ENCODE measurements at regions not wholly inside any gene's neighbourhood (a gene's known extent, or its start where the extent isn't known, plus 50 kb on each side); places are given as distances from the start of the nearest gene placed in this dataset.

GRCh38 chr15:36414670-36415069 is 164.8 kb upstream of the CDIN1 start:
- TF ChIP-seq CTCF (IDR thresholded peaks at IDR 0.05 in 4 of 5, conservative IDR thresholded peaks at IDR 0.05 in 1 of 5) (no peak), POLR2A (IDR thresholded peaks at IDR 0.05) (no peak)
